ENCODE measurements at regions not wholly inside any gene's neighbourhood (a gene's known extent, or its start where the extent isn't known, plus 50 kb on each side); places are given as distances from the start of the nearest gene placed in this dataset.

GRCh38 chr5:102040326-102040725 lies 255.8 kb downstream of the SLCO4C1 start:
- no peak for DNase-seq
- Histone ChIP-seq H4K20me1 (ENCODE audit: insufficient read depth, low read length) (no peaks in the 10 kb centered on the region), H3K4me1 (ENCODE audit: insufficient read depth, low read length) (no peaks in the 10 kb centered on the region), H3K9me3 (ENCODE audit: insufficient read depth, low read length, severe bottlenecking) (no peaks in the 10 kb centered on the region), H3K79me2 (ENCODE audit: insufficient read depth, low read length) (no peaks in the 10 kb centered on the region), H3K4me2 (ENCODE audit: insufficient read depth, low read length) (no peak overlapping the region), H3K27me3 (ENCODE audit: insufficient read depth, low read length, poor library complexity) (no peaks in the 10 kb centered on the region), H3K27ac (ENCODE audit: low read length) (no peak overlapping the region), H3K36me3 (ENCODE audit: insufficient read depth, low read length) (no peaks in the 10 kb centered on the region), H2AFZ (ENCODE audit: low read depth, low read length) (no peak overlapping the region), H3K9ac (ENCODE audit: low read depth, low read length) (no peak overlapping the region), H3K4me3 (ENCODE audit: low read depth in 1 of 2, low read length in 2 of 2) (no peak overlapping the region)
- ATAC-seq (ENCODE audit: insufficient read depth, low read depth) = no peak
- TF ChIP-seq CTCF (IDR thresholded peaks at IDR 0.05; ENCODE audit: borderline replicate concordance, extremely low read depth, low read length, poor library complexity, severe bottlenecking) (no peak), EZH2 (IDR thresholded peaks at IDR 0.05; ENCODE audit: borderline replicate concordance, low read depth, low read length, severe bottlenecking) (no peak)

GRCh38 chr5:102036927-102037326 lies 259.2 kb downstream of the SLCO4C1 start:
- TF ChIP-seq EZH2 (IDR thresholded peaks at IDR 0.05; ENCODE audit: borderline replicate concordance, low read depth, low read length, severe bottlenecking) (no peak), CTCF (IDR thresholded peaks at IDR 0.05; ENCODE audit: borderline replicate concordance, extremely low read depth, low read length, poor library complexity, severe bottlenecking) (no peak)
- no peak for ATAC-seq (ENCODE audit: insufficient read depth, low read depth)
- Histone ChIP-seq H3K9ac (ENCODE audit: low read depth, low read length) (no peak overlapping the region), H3K4me2 (ENCODE audit: insufficient read depth, low read length) (no peak overlapping the region), H3K9me3 (ENCODE audit: insufficient read depth, low read length, severe bottlenecking) (no peaks in the 10 kb centered on the region), H4K20me1 (ENCODE audit: insufficient read depth, low read length) (no peaks in the 10 kb centered on the region), H3K4me1 (ENCODE audit: insufficient read depth, low read length) (no peaks in the 10 kb centered on the region), H3K4me3 (ENCODE audit: low read depth in 1 of 2, low read length in 2 of 2) (no peak overlapping the region), H3K27me3 (ENCODE audit: insufficient read depth, low read length, poor library complexity) (no peaks in the 10 kb centered on the region), H2AFZ (ENCODE audit: low read depth, low read length) (no peak overlapping the region), H3K36me3 (ENCODE audit: insufficient read depth, low read length) (no peaks in the 10 kb centered on the region), H3K79me2 (ENCODE audit: insufficient read depth, low read length) (no peaks in the 10 kb centered on the region), H3K27ac (ENCODE audit: low read length) (no peak overlapping the region)
- DNase-seq = no peak

- no peaks in the 10 kb centered on the region for H3K9me3 ChIP-seq (ENCODE audit: insufficient read depth, low read length, severe bottlenecking)
- no peak overlapping the region for H2AFZ ChIP-seq (ENCODE audit: low read depth, low read length)
- H3K4me2 ChIP-seq (ENCODE audit: insufficient read depth, low read length) = no peak overlapping the region
- no peak overlapping the region for H3K9ac ChIP-seq (ENCODE audit: low read depth, low read length)
- H3K36me3 ChIP-seq (ENCODE audit: insufficient read depth, low read length) = no peaks in the 10 kb centered on the region
- ATAC-seq (ENCODE audit: insufficient read depth, low read depth) = no peak
- no peaks in the 10 kb centered on the region for H3K4me1 ChIP-seq (ENCODE audit: insufficient read depth, low read length)
- no peak for TF ChIP-seq CTCF (IDR thresholded peaks at IDR 0.05; ENCODE audit: borderline replicate concordance, extremely low read depth, low read length, poor library complexity, severe bottlenecking)
- TF ChIP-seq EZH2 (IDR thresholded peaks at IDR 0.05; ENCODE audit: borderline replicate concordance, low read depth, low read length, severe bottlenecking) = no peak
- no peaks in the 10 kb centered on the region for H4K20me1 ChIP-seq (ENCODE audit: insufficient read depth, low read length)
- no peaks in the 10 kb centered on the region for H3K27me3 ChIP-seq (ENCODE audit: insufficient read depth, low read length, poor library complexity)
- no peak overlapping the region for H3K4me3 ChIP-seq (ENCODE audit: low read depth in 1 of 2, low read length in 2 of 2)
- no peaks in the 10 kb centered on the region for H3K79me2 ChIP-seq (ENCODE audit: insufficient read depth, low read length)
- no peak overlapping the region for H3K27ac ChIP-seq (ENCODE audit: low read length)
- no peak for DNase-seq
Measured at GRCh38 chr5:102031711-102032110, 264.4 kb downstream of the SLCO4C1 start.

DNA sequence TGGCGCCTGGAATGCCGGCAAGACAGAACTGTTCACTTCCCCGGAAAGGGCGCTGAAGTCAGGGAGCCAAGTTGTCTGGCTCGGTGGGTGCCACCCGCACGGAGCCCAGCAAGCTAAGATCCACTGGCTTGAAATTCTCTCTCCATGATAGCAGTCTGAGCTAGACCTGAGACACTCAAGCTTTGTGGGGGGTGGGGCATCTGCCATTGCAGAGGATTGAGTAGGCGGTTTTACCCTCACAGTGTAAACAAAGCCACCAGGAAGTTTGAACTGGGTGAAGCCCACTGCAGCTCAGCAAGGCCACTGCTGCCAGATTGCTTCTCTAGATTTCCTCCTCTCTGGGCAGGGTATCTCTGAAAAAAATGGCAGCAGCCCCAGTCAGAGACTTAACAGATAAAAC lies 277.4 kb downstream of the SLCO4C1 start:
- H3K9ac ChIP-seq (ENCODE audit: low read depth, low read length) = no peak overlapping the region
- H3K4me1 ChIP-seq (ENCODE audit: insufficient read depth, low read length) = no peaks in the 10 kb centered on the region
- TF ChIP-seq EZH2 (IDR thresholded peaks at IDR 0.05; ENCODE audit: borderline replicate concordance, low read depth, low read length, severe bottlenecking) = no peak
- no peak for TF ChIP-seq CTCF (IDR thresholded peaks at IDR 0.05; ENCODE audit: borderline replicate concordance, extremely low read depth, low read length, poor library complexity, severe bottlenecking)
- H3K27ac ChIP-seq (ENCODE audit: low read length) = no peak overlapping the region
- H3K36me3 ChIP-seq (ENCODE audit: insufficient read depth, low read length) = no peaks in the 10 kb centered on the region
- H3K9me3 ChIP-seq (ENCODE audit: insufficient read depth, low read length, severe bottlenecking) = no peaks in the 10 kb centered on the region
- H3K4me2 ChIP-seq (ENCODE audit: insufficient read depth, low read length) = no peak overlapping the region
- no peak for ATAC-seq (ENCODE audit: insufficient read depth, low read depth)
- H2AFZ ChIP-seq (ENCODE audit: low read depth, low read length) = no peak overlapping the region
- no peaks in the 10 kb centered on the region for H4K20me1 ChIP-seq (ENCODE audit: insufficient read depth, low read length)
- H3K79me2 ChIP-seq (ENCODE audit: insufficient read depth, low read length) = no peaks in the 10 kb centered on the region
- no peak for DNase-seq
- no peak overlapping the region for H3K4me3 ChIP-seq (ENCODE audit: low read depth in 1 of 2, low read length in 2 of 2)
- H3K27me3 ChIP-seq (ENCODE audit: insufficient read depth, low read length, poor library complexity) = no peaks in the 10 kb centered on the region

Data from DND-41 (cell line).